Gastroesophageal sphincter (tissue), 4 donors: ENCODE measurements at regions not wholly inside any gene's neighbourhood (a gene's known extent, or its start where the extent isn't known, plus 50 kb on each side); places are given as distances from the start of the nearest gene placed in this dataset.

Experiments
- ATAC-seq: fragments of 150-250 bp; one replicate; pipeline ENCODE4 v1.9.1; 2016; ENCODE audit warnings: mild to moderate bottlenecking, moderate library complexity
- H3K27ac ChIP-seq, 4 donors: fragments of 200-600 bp; sonication (generic) in 3 of 4; 1 replicate in 3 of 4; 2 replicates in 1 of 4; pipeline ENCODE4 v1.5.1; 2016 to 2019
- H3K27me3 ChIP-seq: fragments of 200-600 bp; sonication (generic); one replicate; pipeline ENCODE4 v1.5.1; 2019
- H3K36me3 ChIP-seq, 2 donors: fragments of 200-600 bp; sonication (generic); one replicate each; pipeline ENCODE4 v1.5.1; 2019; ENCODE audit warnings: control low read depth in 1 of 2
- H3K4me1 ChIP-seq, 3 donors: fragments of 200-600 bp; sonication (generic); 1 replicate in 2 of 3; 2 replicates in 1 of 3; pipeline ENCODE4 v1.5.1; 2016 to 2019; ENCODE audit warnings: control low read depth in 2 of 3
- H3K4me3 ChIP-seq, 2 donors: fragments of 200-600 bp; sonication (generic); one replicate each; pipeline ENCODE4 v1.5.1; 2019; ENCODE audit warnings: mild to moderate bottlenecking in 1 of 2, moderate library complexity in 1 of 2
- H3K9me3 ChIP-seq, 3 donors: fragments of 200-600 bp; sonication (generic); one replicate each; pipeline ENCODE4 v1.5.1; 2017 to 2019; ENCODE audit warnings: control low read depth in 2 of 3
- CTCF ChIP-seq, 4 experiments: fragments of 200-600 bp in 2 of 4; fragments of 450-650 bp in 2 of 4; sonication (generic) in 1 of 4; IDR thresholded peaks; one replicate each; pipeline ENCODE4 v1.5.1; 2017 to 2019; ENCODE audit warnings: antibody characterized with exemption in 4 of 4, mild to moderate bottlenecking in 2 of 4, moderate library complexity in 2 of 4
- EP300 ChIP-seq: sonication (generic); formaldehyde crosslinking; IDR thresholded peaks from one replicate; pipeline ENCODE4 v1.6.1; 2017; ENCODE audit warnings: antibody characterized with exemption, mild to moderate bottlenecking
- POLR2A ChIP-seq, 2 donors: fragments of 450-650 bp; IDR thresholded peaks; one replicate each; pipeline ENCODE4 v1.6.1; 2017; ENCODE audit warnings: antibody characterized with exemption in 2 of 2, mild to moderate bottlenecking in 2 of 2, moderate library complexity in 1 of 2
- POLR2AphosphoS5 ChIP-seq: sonication (generic); formaldehyde crosslinking; IDR thresholded peaks from one replicate; pipeline ENCODE4 v1.6.1; 2017; ENCODE audit warnings: antibody characterized with exemption
- WGBS, 2 donors: methylation state at CpG; one replicate each; pipeline ENCODE4 v1.1.5; 2018; ENCODE audit warnings: low coverage in 1 of 2; 5-methylcytosine and 5-hydroxymethylcytosine counted together

DNA sequence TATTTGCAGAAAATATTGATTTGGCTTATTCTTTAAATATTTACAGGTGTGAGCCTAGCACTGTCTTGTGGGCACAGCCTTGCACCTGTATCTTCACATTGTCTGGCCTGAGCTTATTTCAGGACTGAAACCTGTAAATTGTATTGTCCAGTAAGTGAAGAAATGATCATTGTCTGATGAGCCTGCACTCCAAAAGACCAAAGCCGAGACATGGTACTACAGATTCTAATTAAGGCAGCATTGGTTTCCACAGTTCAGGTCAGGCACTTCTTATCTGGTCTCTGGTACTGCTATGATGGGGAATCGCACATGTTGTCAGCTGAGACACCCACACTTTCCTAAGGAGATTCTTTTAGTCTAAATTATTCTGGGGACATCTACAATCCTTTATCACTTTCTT, 479.0 kb downstream of the TDRD15 start:
- no peak overlapping the region for H3K4me3 ChIP-seq
- TF ChIP-seq POLR2A (IDR thresholded peaks at IDR 0.05) (no peak), EP300 (no peak), CTCF (IDR thresholded peaks at IDR 0.05) (no peak), POLR2AphosphoS5 (no peak)
- ATAC-seq: no peak
- 85 to 100% methylated on average over 1 to 2 of the region's 2 CpGs for WGBS, 2 donors
- H3K36me3 ChIP-seq: no peaks in the 10 kb centered on the region
- no peaks in the 10 kb centered on the region for H3K4me1 ChIP-seq
- H3K9me3 ChIP-seq: no peaks in the 10 kb centered on the region
- H3K27ac ChIP-seq: no peak overlapping the region
- no peaks in the 10 kb centered on the region for H3K27me3 ChIP-seq

- H3K36me3 ChIP-seq: no peaks in the 10 kb centered on the region
- no peak for ATAC-seq
- no peak overlapping the region for H3K27ac ChIP-seq
- TF ChIP-seq EP300 (no peak), CTCF (IDR thresholded peaks at IDR 0.05) (no peak), POLR2A (IDR thresholded peaks at IDR 0.05) (no peak), POLR2AphosphoS5 (no peak)
- H3K9me3 ChIP-seq: peaks cover 0 to 13% (median 0%) of the 10 kb centered on the region in 3 donors
- H3K4me3 ChIP-seq: no peak overlapping the region
- no peaks in the 10 kb centered on the region for H3K27me3 ChIP-seq
- no peaks in the 10 kb centered on the region for H3K4me1 ChIP-seq
- WGBS, 2 donors: 77 to 100% methylated on average over 1 to 4 of the region's 6 CpGs
These were observed 483.8 kb downstream of the TDRD15 start for GRCh38 chr2:21607572-21607971.

GRCh38 chr2:21610304-21610703, 486.5 kb downstream of the TDRD15 start:
- Histone ChIP-seq H3K36me3 (no peaks in the 10 kb centered on the region), H3K27me3 (no peaks in the 10 kb centered on the region), H3K4me3 (no peak overlapping the region), H3K9me3 (peaks cover 0 to 13% (median 0%) of the 10 kb centered on the region in 3 donors), H3K27ac (no peak overlapping the region), H3K4me1 (no peaks in the 10 kb centered on the region)
- no peak for TF ChIP-seq CTCF (IDR thresholded peaks at IDR 0.05)
- no peak for TF ChIP-seq POLR2AphosphoS5
- no peak for TF ChIP-seq EP300
- no peak for TF ChIP-seq POLR2A (IDR thresholded peaks at IDR 0.05)
- WGBS, 2 donors: 65 to 68% methylated on average over 3 of the region's 3 CpGs
- ATAC-seq: no peak

- Histone ChIP-seq H3K4me3 (no peak overlapping the region), H3K4me1 (no peaks in the 10 kb centered on the region), H3K36me3 (no peaks in the 10 kb centered on the region), H3K27me3 (no peaks in the 10 kb centered on the region), H3K9me3 (no peaks in the 10 kb centered on the region), H3K27ac (no peak overlapping the region)
- TF ChIP-seq POLR2A (IDR thresholded peaks at IDR 0.05) (no peak), EP300 (no peak), POLR2AphosphoS5 (no peak), CTCF (IDR thresholded peaks at IDR 0.05) (no peak)
- no peak for ATAC-seq
- 75% methylated on average over 5 of the region's 5 CpGs; no CpG with 5 or more reads in 1 of the 2 donors for WGBS, 2 donors
These were observed 494.2 kb downstream of the TDRD15 start for GRCh38 chr2:21617885-21618434.

DNA sequence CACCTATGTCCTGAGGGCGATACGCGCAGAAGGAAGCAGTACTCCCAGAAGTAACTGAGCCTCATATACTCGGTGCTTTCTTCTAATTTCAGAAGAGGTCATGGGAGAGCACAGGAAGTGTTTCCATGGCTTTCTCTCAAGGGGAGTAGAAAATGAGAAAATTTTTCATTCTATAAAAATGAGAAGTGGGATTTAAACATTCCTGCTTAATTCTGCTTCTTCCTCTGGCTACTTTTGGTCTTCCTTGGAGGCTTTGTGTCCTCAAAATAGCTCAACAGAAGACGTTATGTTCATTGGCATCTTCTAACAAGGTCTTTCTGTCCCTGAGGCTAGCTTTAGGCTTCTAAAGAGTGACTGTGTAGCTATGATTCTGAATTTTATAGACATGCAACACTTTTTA, 497.0 kb downstream of the TDRD15 start:
- H3K27ac ChIP-seq: no peak overlapping the region
- no peak for TF ChIP-seq POLR2A (IDR thresholded peaks at IDR 0.05)
- TF ChIP-seq CTCF (IDR thresholded peaks at IDR 0.05): no peak
- TF ChIP-seq POLR2AphosphoS5: no peak
- TF ChIP-seq EP300: no peak
- 33 to 64% methylated on average over 1 to 2 of the region's 5 CpGs for WGBS, 2 donors
- no peaks in the 10 kb centered on the region for H3K4me1 ChIP-seq
- ATAC-seq: no peak
- no peaks in the 10 kb centered on the region for H3K27me3 ChIP-seq
- no peak overlapping the region for H3K4me3 ChIP-seq
- H3K9me3 ChIP-seq: no peaks in the 10 kb centered on the region
- H3K36me3 ChIP-seq: no peaks in the 10 kb centered on the region
